IPS DF 4.7 (cell line): ENCODE measurements at regions not wholly inside any gene's neighbourhood (a gene's known extent, or its start where the extent isn't known, plus 50 kb on each side); places are given as distances from the start of the nearest gene placed in this dataset.

ENCODE experiments used
- DNase-seq: peaks from one replicate; pipeline ENCODE4 v3.0.0-alpha.2; 2013; ENCODE audit warnings: low spot score; ENCODE audit errors: extremely low read depth

- no peak for DNase-seq
Observed at GRCh38 chr2:42877936-42878335, 85.6 kb upstream of the HAAO start.

- no peak for DNase-seq
Observed at GRCh38 chr2:42877511-42877910, 85.1 kb upstream of the HAAO start.

DNA sequence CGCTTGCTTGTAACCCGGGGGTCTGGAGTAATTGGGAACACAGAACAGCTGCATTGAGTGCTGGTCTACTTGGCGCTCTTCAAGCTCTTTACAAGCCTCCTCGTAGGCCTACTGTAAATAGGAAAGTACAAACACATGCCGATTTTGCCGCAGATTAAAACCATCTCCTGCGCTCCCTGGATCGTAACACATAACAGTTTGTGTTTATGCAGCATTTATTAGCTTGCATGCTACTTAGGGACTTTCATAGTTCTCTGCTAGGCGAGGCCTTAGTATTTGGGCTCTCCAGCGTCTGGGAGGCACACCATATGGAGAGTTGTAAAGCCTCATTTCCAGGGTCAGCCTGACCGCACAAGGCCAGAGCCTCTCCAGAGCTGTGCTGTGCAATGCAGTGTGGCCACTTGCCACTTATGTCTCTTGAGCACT is 84.0 kb upstream of the HAAO start:
- DNase-seq: no peak

GRCh38 chr2:42875880-42876279 is 83.5 kb upstream of the HAAO start:
- DNase-seq: no peak

DNA sequence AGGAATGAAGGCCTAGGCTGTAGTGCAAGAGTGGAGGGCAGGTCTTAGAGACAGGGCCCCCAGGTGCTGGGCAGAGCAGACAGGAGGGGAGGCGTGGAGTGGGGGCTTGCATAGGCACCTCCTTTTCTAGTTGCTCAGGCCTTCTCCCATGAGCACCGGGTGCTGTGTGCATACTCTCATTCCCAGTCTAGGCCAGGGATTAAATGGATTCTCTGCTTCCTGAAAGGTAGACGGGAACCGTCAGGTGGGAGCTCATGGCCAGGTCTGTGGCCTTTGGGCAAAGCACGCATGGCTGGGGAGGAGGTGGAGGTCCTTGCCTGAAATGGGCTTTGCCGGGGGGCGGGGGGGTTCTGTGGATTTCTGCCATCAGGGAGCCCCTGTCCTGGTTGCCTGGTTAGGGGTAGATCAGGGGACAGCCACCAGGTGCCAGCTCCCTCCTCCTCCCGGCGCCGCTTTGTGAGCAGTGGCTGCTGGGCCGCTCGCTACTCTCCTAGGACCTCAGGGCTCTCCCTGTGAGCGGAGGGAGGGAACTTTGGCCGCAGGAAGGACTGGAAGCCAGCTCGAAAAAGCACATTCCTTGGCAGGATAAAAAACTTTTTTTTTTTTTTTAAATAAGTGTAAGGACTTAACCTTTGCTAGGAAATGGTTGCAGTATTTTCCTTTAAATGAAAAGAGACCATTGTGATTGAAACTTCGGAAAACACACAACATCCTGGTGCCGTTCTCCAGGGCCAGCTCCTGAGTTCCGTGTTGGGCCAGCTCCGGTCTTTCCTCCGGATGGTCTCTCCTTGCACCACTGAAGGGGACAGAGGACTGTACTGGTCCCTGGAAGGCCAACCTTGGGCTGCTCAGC is 82.8 kb upstream of the HAAO start:
- no peak for DNase-seq

DNA sequence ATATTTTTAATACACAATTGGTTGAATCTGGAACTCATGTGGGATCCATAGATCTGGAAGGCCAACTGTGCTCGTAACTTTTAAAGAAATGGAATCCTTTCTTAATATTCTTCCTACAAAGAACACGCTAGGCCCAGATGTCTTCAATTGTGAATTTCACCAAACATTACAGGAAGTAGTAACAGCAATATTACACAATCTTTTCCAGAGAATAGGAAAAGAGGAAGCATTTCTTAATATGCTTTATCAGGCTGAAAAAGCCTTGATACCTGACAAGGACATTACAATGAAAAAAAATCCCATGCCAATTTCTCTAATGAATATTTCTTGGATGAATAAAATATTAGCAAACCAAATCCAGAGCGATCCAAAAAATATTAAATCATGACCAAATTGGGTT is 80.3 kb upstream of the HAAO start:
- no peak for DNase-seq

DNA sequence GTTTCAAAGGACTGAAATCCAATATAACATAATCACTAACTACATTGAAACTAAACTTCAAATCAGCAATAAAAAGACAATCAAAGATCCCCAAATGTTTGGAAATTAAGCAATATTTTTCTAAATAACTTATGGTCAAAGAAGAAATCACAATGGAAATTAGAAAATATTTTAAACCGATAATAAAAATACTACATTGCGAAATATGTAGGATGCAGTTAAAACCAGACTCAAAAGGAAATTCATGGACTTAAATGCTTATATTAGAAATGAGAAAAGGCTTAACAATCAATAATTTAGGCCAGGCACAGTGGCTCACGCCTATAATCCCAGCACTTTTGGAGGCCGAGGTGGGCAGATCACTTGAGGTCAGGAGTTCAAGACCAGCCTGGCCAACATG is 79.0 kb upstream of the HAAO start:
- DNase-seq: no peak

DNA sequence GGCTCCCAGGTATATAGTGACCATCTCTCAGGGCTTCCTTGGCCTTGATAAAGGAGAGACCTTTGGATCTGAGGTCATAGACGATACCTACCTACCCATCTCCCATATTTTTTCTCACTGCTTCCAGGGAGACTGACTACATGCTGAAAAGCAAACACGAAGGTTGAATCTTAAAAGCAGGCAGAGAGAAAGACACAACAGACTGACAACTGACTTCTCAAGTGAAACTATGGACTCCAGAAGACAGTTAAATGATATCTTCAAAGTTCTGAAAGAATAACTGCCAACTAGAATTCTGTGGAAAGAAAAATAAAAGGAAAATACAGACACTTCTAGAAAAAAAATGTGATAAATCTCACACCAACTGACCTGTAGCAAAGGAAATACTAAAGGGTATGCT is 76.5 kb upstream of the HAAO start:
- no peak for DNase-seq

DNA sequence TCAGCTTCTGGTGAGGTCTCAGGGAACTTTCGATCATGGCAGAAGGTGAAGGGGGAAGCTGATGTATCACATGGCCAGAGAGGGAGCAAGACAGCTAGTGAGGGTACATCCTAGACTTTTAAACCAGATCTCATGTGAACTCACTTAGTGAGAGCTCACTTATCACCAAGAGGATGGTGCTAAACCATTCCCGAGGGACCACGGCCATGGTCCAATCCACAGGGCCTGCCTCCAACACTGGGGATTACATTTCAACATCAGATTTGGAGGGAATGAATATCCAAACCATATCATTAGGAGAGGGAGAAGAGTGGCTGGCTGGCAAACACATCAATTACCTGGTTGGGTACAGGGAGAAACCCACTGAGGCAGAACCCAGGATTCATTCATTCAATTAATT is 75.7 kb upstream of the HAAO start:
- no peak for DNase-seq

- DNase-seq: no peak
Observed at GRCh38 chr2:42867093-42868065, 75.0 kb upstream of the HAAO start.

GRCh38 chr2:42865884-42866881 is 73.8 kb upstream of the HAAO start:
- DNase-seq: no peak

DNA sequence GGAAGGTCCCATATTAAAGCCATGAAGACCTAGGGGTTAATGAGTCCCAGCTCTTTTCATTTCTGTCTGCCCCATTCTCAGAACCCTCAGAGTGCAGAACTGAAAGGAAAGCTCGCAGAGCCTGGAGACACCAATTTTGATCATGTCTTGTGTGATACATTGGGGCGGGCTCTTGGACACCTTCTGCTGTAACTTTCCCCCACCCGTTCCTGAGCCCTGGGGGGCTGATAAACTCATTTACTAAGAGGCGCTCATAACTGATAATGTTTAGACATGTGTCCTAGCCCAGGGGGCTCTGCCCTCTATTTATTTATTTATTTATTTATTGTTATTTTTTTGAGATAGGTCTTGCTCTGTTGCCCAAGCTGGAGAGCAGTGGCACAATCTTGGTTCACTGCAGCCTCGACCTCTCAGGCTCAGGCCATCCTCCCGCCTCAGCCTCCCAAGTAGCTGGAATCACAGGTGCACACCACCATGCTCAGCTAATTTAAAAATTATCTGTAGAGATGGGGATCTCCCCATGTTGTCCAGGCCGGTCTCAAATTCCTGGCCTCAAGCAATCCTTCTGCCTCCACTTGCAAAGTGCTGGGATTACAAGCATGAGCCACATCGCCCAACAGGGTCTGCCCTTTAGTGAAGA is 72.4 kb upstream of the HAAO start:
- no peak for DNase-seq

GRCh38 chr2:42864222-42864621 is 71.8 kb upstream of the HAAO start:
- DNase-seq: no peak

- no peak for DNase-seq
Observed at GRCh38 chr2:42863751-42864150, 71.4 kb upstream of the HAAO start.

DNA sequence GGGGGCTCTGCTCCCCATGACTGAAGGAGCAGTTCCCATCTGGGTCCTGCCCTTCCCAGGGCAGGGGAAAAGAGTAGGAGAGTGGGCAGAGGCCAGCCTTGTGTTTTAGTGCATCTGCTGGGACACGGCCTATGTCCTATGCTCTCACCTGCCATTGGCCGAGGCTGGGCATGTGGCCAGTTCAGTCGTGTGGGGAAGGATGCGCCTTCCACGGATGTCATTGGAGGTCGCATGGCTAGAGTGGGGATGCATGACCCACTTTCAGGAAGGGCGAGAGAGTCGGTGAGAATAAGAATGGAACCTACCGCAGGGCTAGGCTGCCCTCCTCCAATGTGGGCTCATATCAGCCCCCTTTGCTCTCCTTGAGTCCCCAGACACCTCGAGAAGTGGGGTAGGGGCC is 70.9 kb upstream of the HAAO start:
- DNase-seq: no peak

DNA sequence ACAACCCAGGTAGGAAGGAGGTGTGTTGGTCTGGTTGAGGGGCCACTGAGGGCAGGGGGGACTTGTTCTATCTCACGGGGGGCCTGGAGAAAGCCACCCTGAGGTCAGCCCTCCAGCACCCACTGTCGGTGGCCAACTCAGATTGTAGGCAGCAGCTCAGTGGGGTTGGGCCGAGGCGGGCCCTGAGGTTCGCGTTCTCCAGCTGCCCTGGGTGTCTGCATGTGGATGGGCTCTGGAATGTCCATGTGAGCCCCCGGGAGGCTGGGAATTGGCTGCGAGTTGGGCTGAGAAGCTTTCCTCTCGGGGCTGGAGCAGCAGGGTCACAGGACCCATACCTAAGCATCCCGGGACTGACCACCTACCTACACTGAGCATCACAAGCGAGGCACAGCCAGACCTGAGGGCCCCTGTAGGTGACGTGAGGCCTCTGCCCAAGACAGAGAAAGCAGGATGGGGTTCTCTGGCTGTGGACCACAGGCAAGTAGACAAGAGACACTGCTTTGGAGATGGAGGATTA is 70.3 kb upstream of the HAAO start:
- no peak for DNase-seq

DNA sequence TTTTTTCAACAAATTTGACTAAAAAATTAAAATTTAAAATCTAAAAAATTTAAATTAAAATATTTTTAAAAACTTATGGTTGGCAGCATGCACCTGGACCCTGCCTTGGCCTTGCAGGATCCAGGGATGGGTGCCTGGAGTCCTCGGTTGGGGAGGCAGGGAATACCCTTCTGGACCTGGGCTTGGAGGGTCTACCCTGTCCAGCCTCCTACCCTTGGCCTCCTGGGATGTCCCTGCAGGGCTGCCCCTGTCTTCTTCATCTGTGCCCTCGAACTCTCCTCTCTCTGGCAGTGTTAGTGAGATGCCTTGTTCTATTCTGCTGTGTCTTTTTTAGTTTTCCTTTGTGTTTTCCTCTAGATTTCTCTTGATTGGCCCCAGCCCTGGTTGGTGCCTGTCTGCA is 68.9 kb upstream of the HAAO start:
- DNase-seq: no peak

DNA sequence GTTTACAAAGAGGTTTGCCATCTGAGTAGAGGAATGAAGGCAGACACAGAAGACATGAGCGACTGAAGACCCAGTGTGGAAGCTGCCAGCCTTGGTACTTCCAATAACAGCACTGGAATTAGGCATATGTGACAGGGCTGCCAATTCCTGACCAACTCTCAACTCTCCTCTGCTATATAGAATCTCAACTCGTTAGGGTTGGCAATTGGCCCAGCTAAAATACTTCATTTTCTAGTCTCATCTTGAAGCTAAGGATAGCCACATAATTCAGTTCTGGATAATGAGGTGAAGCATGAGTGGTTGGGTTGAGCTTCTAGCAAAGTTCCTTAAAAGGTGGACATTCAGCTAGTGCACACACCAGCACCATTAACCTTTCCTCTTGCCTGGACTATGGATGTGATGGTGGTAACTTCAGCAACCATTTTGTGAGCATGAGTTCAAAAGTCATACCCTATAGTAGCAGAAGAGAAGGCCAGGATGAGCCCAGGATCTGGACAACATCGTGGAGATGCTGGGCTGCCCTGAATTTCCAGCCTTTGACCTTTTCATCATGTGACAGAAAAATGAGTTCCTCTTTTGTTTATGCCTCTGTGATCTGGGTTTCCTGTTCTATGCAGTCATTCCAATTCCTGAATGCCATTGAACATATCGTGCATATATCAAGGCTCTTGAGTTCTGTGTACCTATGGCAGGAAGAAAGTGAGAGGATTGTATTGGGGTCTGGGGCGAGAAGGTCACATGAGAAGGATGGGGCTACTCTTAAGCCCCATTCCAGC is 68.1 kb upstream of the HAAO start:
- DNase-seq: no peak

GRCh38 chr2:42859791-42860190 is 67.4 kb upstream of the HAAO start:
- DNase-seq: no peak
